ENCODE measurements at regions not wholly inside any gene's neighbourhood (a gene's known extent, or its start where the extent isn't known, plus 50 kb on each side); places are given as distances from the start of the nearest gene placed in this dataset.

GRCh38 chr14:30230719-30231118 is 303.1 kb upstream of the PRKD1 start:
- TF ChIP-seq CTCF (IDR thresholded peaks at IDR 0.05) (no peak), POLR2A (IDR thresholded peaks at IDR 0.05) (no peak)

Measured in lower leg skin (tissue), 3 donors.